HG03060 (cell line): ENCODE measurements at regions not wholly inside any gene's neighbourhood (a gene's known extent, or its start where the extent isn't known, plus 50 kb on each side); places are given as distances from the start of the nearest gene placed in this dataset.
"Not testable (repeated sequence)": the region's sequence is repeated elsewhere in the genome, so short reads cannot be mapped to it uniquely, and the experiment has no call there.

ENCODE experiments used
- ATAC-seq: cut with Tn5 transposase; IDR thresholded peaks from one replicate; pipeline ENCODE4 v1.9.1; 2021; ENCODE audit warnings: low read depth, moderate number of reproducible peaks; ENCODE audit not compliant: unreplicated experiment

DNA sequence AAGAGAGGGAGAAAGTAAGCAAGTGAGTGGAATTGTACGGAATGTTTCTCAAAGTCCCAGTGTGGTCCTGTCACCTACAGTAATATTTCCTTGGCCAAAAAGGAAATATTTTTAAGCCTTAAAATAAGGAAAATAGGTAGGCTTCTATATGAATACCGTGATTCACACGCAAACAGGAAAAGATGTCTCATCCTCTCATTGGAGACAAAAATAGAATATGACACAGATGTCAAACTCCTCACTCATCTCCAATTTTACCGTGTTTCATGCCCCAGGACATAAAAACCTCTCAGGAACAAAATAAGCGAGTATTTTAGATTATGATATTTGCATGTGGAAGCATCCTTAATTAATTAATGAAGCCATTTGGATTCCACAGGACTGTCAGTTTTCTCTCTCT is 1269.5 kb downstream of the RAPGEF2 start:
- no peak for ATAC-seq

DNA sequence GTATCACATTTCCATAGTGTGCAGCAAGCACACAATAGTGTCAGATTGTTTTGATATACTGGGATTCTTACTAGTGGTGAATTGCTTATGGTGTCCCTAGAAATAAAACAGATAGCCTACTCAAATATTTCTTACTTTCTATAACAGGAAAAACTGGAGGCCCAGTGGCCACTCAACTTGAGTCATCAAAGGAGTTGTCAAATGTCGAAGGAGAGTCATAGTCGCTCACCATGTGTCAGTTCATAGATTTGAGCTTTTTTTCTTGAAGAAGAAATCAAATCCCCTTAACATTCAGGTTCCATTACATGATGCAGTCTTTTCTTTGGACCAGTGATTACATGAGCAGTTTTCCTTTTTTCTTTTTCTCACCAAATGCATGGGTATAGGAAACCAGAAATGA is 1271.0 kb downstream of the RAPGEF2 start:
- no peak for ATAC-seq

- ATAC-seq, result no peak
These were observed 1273.0 kb downstream of the RAPGEF2 start for GRCh38 chr4:160375772-160376452.

DNA sequence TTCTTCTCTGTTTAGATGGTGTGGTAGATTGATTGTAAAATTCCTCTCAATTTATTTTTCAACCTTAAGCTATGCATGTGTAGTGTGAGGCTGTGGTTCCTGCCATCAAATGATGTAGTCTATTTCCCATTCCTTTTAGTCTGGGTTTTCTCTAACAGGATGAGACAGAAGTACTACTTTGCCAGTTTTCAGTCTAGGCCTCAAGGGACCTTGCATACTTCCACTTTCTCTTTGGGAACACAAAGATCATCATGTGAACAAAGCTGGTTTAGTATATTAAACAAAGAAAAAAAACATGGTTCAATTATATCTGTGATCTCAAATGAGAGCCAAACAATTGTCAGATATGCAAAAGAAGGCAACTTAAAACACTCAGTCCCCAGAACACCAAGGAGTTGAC is 1284.0 kb downstream of the RAPGEF2 start:
- no peak for ATAC-seq

- ATAC-seq, result no peak
These were observed 1296.9 kb downstream of the RAPGEF2 start for GRCh38 chr4:160399826-160400225.

DNA sequence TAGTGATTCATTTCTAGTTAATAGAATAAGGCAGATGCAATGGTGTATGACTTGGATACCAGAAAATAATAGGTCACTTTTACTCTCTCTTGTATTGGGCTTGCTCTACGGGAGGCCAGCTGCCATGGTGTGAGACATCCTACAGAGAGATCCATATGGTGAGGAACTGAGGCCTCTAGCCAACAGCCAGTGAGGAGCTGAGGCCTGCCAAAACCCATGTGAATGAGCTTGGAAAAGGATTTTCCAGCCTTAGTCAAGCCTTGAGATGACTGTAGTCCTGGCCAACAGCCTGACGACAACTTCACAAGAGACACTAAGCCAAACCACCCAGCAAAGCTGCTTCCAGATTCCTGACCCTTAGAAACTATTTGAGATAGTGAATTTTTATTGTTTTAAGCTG is 1300.2 kb downstream of the RAPGEF2 start:
- no peak for ATAC-seq

DNA sequence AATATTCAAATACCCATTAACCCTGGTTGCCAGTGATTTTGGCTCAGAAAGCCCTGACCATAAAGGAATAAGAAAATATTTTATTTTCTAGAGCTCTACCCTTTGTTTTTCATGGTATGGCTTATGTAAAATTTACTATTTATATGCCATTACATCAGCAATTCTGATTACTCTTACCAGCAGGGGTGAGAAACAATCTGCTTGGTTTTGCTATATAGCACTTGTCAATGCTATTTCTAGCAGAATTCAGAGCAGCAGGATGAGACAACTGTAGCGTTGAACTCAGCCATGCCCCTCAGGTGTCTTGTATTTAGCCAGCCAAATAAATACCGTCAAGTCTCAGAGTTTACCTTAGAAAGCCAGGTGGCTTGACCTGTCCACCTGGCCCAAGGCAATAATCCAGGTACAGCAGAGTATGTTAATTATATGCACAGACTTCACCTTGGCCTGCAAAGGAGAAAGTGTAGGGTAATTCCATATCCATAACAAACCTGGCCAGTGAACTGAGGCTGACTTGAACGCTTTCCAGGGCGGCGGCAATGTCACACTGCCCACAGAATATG is 1303.5 kb downstream of the RAPGEF2 start:
- no peak for ATAC-seq

GRCh38 chr4:160414496-160414895 is 1311.6 kb downstream of the RAPGEF2 start:
- no peak for ATAC-seq

- ATAC-seq, result no peak
These were observed 1321.1 kb downstream of the RAPGEF2 start for GRCh38 chr4:160423879-160424451.

- no peak for ATAC-seq
These were observed 1323.4 kb downstream of the RAPGEF2 start for GRCh38 chr4:160426233-160426632.

DNA sequence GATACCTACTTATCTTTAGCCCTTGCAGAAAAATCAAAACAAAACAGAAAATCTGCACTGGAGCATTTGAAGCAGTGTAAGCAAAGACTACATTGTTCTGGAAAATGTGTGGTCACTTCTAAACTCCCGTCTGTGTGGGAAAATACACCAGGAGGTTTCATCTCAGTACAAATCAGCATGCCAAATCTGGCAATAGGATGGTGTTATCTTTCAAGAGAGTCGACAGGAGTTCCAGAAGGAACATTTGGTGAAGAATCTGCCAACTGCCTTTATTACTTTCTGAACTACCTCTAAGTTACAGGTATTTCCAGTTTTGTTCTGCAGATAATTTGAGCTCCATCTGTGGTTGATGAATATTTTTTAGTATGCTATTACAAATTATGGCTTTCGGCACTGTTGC is 1348.0 kb downstream of the RAPGEF2 start:
- ATAC-seq, result no peak

- not testable (repeated sequence) for ATAC-seq
These were observed 1379.1 kb downstream of the RAPGEF2 start for GRCh38 chr4:160481696-160482690.

DNA sequence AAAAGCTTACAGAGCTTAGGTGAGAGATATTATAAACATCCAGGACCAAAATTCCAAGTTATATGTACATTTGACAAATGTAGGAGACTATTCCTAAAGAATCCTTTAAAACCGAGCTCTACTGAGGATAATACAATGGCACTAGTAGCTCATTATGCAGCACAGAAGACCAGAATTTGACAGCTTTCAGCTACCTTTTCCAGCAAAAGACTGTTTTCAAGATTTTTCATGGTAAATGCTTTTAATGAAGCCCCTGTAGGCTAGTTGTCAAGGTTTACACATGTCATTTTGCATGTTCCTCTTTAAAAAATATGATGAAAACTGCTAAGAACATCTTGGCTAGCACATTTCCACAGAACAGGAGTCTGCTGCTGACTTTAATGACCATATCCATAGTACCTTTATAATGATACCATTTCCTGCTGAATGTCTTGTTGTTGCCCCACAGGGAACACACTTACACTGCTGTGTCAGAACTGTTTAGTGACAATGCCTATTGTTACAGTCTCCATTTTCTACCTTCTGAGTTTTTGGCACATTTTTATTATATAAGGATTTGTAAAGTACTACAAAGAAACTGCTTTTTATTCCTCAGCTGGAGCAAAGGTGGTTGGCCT is 1382.3 kb downstream of the RAPGEF2 start:
- ATAC-seq, result no peak

DNA sequence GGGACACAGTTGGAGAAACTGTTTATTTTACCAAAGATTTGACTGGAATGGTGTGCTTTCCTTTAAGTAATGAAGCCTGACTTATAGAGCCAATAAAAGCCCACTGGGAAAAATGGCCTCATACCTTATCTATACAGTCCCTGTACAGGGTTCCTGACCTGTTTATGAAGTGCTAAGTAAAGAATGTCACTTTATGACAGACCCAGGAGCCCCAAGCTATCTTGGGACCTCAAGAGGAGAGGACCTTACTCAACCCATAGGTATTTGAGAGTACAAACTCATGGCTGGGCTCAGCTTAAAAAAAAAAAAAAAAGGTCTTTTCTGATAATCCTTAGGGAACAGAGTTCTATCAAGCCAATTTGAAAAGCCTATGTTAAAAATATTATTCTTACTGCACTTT is 1389.3 kb downstream of the RAPGEF2 start:
- no peak for ATAC-seq

DNA sequence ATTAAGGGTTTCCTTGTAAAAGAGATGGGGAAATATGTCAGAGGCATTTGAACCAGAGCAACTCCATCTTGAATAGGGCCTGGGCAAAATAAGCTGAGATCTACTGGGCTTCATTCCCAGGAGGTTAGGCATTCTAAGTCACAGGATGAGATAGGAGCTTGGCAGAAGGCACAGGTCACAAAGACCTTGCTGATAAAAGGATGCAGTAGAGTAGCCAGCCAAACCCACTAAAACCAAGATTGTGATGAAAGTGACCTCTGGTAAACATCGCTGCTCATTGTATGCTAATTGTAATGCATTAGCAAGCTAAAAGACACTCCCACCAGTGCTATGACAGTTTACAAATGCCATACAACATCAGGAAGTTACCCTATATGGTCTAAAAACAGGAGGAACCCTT is 1390.3 kb downstream of the RAPGEF2 start:
- ATAC-seq, result no peak

DNA sequence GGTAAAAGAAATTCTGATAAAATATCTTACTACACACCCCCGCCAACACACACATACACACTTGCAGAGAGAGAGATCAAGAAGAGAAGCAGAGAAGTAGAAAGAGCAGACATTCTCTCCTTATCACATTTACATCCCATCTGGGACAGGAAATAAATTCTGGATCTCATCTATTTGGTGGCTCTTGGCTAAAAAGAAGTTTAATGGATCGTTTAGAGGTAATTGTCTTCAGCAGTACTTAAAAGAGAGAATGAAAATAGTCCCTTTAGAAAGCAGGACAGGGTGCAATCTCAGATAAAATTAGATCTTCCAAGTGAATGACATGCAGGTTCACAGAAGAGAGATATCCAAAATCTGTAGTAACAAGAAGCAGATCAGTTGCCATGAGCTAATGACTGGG is 1392.5 kb downstream of the RAPGEF2 start:
- no peak for ATAC-seq

DNA sequence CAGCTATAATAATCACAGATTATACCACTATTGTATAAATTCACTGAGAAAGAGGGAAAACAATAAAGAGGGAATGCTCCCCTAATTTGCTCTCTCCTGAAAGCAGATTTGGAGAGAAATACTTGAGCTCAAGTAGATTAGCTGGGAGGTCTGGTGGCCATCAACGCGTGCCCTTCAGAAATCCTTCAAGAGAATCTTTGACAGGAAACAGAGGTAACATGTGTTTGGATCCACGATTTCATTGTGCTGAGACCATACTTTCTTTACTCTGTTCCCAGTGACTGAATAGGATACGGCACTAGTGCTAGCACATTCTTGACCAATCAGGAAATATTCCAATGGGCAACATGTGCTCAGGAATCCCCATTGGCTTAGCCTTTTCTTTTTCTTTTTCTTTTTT is 1395.3 kb downstream of the RAPGEF2 start:
- ATAC-seq, result no peak

- ATAC-seq, result no peak
These were observed 1402.8 kb downstream of the RAPGEF2 start for GRCh38 chr4:160505724-160506123.

DNA sequence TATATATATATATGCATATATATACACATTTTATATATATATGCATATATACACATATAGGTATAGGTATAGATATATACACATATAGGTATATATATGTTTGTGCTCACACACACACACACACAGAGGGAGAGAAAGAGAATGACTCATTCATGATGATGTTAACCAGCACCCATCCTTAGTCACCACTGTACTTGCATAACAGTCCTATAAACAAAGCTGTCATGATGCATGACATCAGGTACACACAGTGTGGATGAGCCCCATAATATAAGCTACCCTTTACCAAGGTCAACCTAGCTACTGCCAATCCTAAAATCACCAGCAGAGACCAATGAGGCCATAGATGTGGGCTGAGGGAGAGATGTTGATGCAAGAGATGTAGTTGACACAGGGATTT is 1408.0 kb downstream of the RAPGEF2 start:
- no peak for ATAC-seq

DNA sequence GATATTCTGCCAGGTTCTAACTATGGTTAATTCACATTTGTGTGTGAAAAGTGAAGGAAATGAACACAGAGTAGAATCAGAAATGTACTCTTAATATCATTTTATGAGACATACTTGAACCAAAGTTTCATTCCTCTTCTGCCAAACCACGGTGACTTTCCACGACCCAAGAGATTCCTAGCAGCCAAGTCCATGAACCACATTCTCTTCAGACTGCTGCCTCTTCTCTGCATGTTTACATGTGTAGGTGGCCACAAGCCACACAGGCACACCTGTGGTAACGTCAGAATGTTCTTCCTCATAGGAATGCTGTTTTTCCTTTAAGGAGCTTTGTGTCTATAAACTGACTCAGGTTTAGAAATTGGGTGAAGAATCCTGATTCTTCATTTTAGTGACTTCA is 1411.2 kb downstream of the RAPGEF2 start:
- no peak for ATAC-seq

DNA sequence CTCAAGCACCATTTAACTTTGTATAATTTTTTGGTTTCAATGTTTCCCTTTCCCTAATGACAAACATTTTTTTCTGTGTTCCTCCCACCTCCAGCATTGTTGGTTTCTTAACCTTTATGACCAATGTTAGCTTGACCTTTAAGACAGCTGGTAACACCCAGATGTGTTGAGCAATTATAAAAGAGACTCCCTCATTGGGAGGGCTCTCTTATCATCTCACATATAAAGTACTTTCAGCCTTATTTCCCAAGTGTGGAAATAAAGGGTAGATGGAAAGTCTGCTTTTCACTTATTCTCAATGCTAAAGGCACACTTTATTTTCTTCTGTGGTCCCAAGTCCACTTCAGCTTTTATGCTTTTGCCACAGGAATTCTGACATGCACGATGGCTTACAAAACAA is 1420.4 kb downstream of the RAPGEF2 start:
- no peak for ATAC-seq
